ENCODE measurements at regions not wholly inside any gene's neighbourhood (a gene's known extent, or its start where the extent isn't known, plus 50 kb on each side); places are given as distances from the start of the nearest gene placed in this dataset.

- DNase-seq = no peak
Observed at GRCh38 chr20:24872291-24873024, 76.6 kb upstream of the CST7 start.

- no peak for DNase-seq
Observed at GRCh38 chr20:24873025-24873620, 75.9 kb upstream of the CST7 start.

GRCh38 chr20:24875078-24875477 is 74.0 kb upstream of the CST7 start:
- DNase-seq = no peak

GRCh38 chr20:24877652-24878051 is 71.4 kb upstream of the CST7 start:
- no peak for DNase-seq

GRCh38 chr20:24878657-24879056 is 70.4 kb upstream of the CST7 start:
- no peak for DNase-seq

- no peak for DNase-seq
Observed at GRCh38 chr20:24879875-24880274, 69.2 kb upstream of the CST7 start.

GRCh38 chr20:24880356-24880755 is 68.7 kb upstream of the CST7 start:
- DNase-seq = no peak

GRCh38 chr20:24890286-24890685 is 58.8 kb upstream of the CST7 start:
- no peak for DNase-seq

GRCh38 chr20:24891546-24892393 is 57.3 kb upstream of the CST7 start:
- DNase-seq = no peak

GRCh38 chr20:24892522-24892921 is 56.5 kb upstream of the CST7 start:
- no peak for DNase-seq

- no peak for DNase-seq
Observed at GRCh38 chr20:24892931-24893330, 56.1 kb upstream of the CST7 start.

GRCh38 chr20:24894488-24894887 is 54.6 kb upstream of the CST7 start:
- no peak for DNase-seq

GRCh38 chr20:24894967-24895366 is 54.1 kb upstream of the CST7 start:
- DNase-seq = no peak

- no peak for DNase-seq
Observed at GRCh38 chr20:24895431-24895830, 53.6 kb upstream of the CST7 start.

- DNase-seq = no peak
Observed at GRCh38 chr20:24895898-24896658, 53.0 kb upstream of the CST7 start.

GRCh38 chr20:24896984-24897383 is 52.1 kb upstream of the CST7 start:
- DNase-seq = no peak

- DNase-seq = no peak
Observed at GRCh38 chr20:24897974-24898373, 51.1 kb upstream of the CST7 start.

- DNase-seq = no peak
Observed at GRCh38 chr20:24899153-24899552, 49.9 kb upstream of the CST7 start.
